ENCODE measurements at regions not wholly inside any gene's neighbourhood (a gene's known extent, or its start where the extent isn't known, plus 50 kb on each side); places are given as distances from the start of the nearest gene placed in this dataset.

DNA sequence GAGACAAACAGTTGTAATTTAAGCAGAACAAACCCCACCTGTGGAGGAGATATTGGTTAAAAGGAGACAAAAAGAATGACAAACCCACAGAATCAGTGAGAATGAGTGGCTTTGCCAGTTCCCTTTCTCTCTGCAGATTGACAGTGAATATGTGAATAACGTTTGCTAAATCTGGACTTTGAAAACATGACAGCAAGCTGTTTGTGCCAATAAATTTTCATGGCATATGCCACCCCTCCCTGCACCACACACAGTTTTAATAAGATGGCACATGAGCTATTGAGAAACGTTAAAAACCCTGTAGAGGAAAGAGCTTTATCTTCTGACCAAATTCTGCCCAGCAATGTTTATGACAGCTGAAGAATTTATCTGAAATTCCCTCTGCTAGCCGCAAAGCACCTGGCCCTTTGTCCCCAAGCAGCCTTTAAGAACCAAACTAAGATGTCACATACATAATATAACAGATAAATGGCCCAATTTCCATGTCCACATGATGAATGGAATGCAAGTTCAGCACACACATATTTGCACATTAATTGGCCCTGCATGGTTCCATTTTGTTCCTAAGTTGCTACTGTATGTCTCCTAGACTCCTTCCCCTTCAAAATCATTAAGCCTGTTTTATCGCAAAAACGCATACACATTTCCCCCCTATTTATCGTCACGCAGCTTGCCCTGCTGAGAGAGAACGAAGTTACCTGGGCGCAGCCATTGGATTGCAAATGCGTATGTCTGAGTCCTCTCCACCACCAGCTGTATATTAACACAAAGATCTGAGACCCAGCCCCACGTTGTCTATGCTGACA, 773.5 kb upstream of the EEF2KMT start:
- TF ChIP-seq TFDP2 (CRISPR knock-in tag; IDR thresholded peaks at IDR 0.05) (no peak), ZBTB25 (CRISPR knock-in tag; IDR thresholded peaks at IDR 0.05) (no peak)
- TF ChIP-seq, protein P1, sequence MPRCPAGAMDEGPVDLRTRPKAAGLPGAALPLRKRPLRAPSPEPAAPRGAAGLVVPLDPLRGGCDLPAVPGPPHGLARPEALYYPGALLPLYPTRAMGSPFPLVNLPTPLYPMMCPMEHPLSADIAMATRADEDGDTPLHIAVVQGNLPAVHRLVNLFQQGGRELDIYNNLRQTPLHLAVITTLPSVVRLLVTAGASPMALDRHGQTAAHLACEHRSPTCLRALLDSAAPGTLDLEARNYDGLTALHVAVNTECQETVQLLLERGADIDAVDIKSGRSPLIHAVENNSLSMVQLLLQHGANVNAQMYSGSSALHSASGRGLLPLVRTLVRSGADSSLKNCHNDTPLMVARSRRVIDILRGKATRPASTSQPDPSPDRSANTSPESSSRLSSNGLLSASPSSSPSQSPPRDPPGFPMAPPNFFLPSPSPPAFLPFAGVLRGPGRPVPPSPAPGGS (CRISPR knock-in tag; IDR thresholded peaks at IDR 0.05) = no peak

Data from HepG2 (cell line).